HL-60/S4 (cell line): ENCODE measurements at regions not wholly inside any gene's neighbourhood (a gene's known extent, or its start where the extent isn't known, plus 50 kb on each side); places are given as distances from the start of the nearest gene placed in this dataset.
"Not testable (repeated sequence)": the region's sequence is repeated elsewhere in the genome, so short reads cannot be mapped to it uniquely, and the experiment has no call there.

Experiments used
- in situ Hi-C: fragments of 300-500 bp; cut with MboI; formaldehyde crosslinking; loops from 2 replicates; pipeline ENCODE4 v1.14.3; 2022; ENCODE audit warnings: low sequenced_read_pairs

DNA sequence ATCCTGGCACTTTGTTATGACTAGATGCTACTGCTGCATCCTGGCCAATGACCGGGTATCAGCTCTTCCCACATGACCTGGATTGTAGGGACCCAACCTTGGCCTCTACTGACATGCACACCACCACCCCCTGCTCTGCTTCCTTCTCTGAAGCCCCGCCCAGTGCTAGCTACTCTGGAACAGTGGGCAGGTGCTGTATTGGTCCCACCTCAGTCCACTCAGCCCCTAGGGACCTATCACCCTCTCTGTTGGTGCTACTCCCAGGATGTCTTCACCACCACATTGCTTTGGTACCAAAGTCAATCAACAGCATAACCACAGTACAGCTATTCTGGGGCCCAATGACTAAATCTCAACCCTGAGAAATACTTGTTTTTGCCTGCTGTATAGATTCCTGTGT, 170.2 kb upstream of the PRICKLE2 start:
- in situ Hi-C loops, result no loop called here

DNA sequence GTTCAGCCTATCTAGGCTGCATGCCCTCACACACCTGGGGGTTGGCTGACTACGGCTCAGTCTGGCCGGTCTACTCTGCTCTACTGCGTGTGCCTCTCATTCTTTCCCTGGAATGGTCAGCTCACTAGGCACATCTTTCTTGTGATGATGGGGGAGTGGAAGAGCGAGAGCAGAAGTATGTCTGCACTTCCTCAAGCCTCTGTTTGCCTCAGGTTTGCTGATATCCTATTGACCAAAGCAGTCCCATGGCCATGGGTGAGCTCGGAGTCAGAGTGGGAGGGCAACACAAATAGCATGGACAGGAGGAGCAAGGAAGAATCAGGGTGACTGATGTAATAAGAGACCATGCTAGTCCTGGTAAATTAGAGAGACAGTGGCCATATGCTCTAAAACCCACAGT, 167.9 kb upstream of the PRICKLE2 start:
- in situ Hi-C loops, result no loop called here

DNA sequence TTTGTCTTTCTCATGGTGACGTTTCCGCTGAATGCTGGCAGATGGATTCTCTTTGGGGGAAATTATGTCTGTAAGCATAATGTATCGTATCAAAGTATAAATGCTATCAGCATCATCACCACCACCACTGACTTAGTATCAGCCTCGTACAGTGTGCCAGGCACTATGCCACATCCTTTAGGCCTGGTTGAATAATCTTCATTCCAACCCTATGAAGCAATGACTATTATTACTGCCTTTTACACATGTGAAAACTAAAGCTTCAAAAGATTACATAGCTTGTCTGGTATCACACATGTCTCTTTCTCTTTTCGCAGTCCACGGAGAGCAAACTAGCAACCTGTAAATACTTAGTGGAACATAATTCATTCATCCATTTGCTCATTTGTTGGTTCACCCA, 166.7 kb upstream of the PRICKLE2 start:
- in situ Hi-C loops, result no loop called here

GRCh38 chr3:64390893-64391292, 165.6 kb upstream of the PRICKLE2 start:
- in situ Hi-C loops, result no loop called here

- in situ Hi-C loops, result no loop called here
Measured at GRCh38 chr3:64388886-64389285, 163.6 kb upstream of the PRICKLE2 start.

- in situ Hi-C loops, result no loop called here
Measured at GRCh38 chr3:64387688-64388087, 162.4 kb upstream of the PRICKLE2 start.

DNA sequence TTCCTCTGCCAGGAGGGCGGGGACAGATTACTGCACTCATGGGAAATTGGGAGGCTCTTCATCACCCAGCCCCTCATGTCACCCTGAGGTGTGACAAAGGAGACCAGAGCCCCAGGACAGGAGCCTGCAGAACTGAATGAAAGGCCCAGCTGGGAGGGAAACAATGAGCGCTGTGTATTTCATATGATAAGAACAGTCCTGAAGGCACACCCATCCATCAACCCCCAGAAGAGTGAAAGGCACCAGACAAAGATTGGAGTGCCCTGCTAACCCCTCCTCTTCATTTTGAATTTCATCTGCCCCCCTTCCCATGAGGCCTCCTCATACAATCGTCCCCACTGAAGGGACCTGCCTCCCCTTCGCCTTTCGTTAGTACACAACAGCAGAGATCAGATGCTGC, 160.0 kb upstream of the PRICKLE2 start:
- in situ Hi-C loops, result no loop called here

DNA sequence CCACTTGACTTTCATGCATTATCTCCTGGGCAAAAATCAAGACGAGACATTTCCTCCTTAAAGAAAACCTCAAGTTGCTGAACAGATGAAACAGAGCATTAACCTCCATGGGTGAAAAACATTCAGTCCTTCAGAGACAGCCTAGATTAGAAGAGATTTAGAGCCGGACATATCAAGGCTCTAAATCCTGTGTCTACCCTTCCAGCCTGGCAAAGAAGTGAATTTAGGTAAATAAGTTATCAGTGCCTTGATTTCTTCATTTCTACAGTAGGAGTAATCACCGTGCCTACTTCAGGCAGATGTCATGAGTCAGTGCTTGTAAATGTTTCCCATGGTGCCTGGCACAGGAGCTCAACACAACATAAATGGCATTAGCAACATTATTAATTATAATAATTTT, 159.3 kb upstream of the PRICKLE2 start:
- in situ Hi-C loops, result no loop called here

DNA sequence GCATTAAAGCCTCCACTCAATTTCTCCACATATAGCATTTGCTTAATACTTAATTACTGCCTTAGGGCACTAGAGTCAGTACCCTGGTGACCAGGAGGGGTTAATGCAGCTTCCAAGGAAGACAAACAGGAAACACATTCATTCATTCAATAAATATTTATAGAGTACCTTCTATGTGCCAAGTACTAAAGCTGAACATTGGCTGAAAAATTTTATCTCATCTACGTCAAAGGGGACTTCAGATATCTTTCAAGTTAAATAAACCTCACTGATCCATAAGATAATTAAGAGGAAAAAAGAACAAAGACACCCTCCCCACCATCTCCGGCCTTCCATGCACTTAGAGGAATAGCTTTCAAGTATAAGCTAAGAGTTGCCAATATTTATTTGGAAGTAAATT, 156.9 kb upstream of the PRICKLE2 start:
- in situ Hi-C loops, result no loop called here

DNA sequence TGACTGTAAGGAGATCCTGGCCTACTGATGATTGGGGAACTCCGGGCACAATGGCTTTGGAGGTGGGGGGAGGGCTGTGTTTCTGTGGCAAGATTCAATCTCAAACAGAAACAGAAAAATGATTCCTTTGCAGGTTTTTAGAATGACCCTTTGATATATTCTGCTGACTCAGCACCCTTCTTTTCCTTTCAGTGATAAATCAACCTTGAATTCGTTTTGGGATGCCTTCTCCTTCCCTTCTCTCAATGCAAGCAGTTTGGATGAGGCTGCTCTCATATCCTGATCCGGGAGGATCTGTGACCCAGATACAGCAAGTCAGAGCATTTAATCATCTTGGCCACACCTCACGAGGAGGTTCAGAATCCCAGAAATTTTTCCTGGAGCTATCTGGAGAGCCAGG, 156.1 kb upstream of the PRICKLE2 start:
- in situ Hi-C loops, result no loop called here

GRCh38 chr3:64380546-64380945, 155.3 kb upstream of the PRICKLE2 start:
- in situ Hi-C loops, result no loop called here

DNA sequence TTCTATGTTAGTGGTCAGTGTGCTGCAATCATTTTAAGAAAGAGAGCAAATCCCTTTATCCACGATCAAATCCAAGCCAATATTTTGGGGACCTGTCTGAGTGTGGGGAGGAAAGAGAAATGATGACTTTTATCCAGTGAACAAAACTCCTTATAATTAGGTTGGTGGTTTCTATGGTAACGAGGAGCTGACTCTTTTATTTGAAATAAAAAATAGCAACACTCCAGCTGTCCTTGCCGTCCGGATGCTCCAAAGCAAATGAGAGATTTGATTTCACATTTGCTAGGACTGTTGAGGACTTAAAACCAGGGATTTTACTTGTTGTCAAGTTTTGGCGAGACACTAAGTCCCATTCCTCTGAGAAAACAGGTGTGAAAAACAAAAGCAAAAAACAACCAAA, 154.0 kb upstream of the PRICKLE2 start:
- in situ Hi-C loops, result no loop called here

DNA sequence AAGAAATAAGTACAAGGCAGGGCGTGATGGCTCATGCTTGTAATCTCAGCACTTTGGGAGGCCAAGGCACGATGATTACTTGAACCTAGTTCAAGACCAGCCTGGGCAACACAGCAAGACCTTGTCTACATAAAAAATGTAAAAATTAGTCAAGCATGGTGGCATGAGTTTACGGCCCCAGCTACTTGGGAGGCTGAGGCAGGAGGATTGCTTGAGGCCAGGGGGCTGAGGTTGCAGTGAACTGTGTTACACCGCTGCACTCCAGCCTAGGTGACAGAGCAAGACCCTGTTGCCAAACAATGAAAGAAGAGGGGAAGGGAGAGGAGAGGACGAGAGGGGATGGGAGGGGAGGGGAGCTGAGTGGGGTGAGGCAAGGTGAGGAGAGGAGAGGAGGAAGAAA, 152.7 kb upstream of the PRICKLE2 start:
- in situ Hi-C loops, result no loop called here

DNA sequence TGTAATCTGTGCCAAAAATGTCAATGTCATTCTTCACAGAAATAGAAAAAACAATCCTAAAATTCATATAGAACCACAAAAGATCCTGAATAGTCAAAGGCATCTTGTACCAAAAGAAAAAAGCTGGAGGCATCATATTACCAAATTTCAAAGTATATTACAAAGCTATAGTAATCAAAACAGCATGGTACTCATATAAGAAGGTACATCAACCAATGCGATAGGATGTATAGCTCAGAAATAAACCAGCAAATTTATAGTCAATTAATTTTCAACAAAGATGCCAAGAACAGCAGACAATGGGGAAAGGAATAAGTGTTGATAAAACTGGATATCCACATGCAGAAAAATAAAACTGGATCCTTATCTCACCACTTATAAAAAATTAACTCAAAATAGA, 150.5 kb upstream of the PRICKLE2 start:
- in situ Hi-C loops, result no loop called here

GRCh38 chr3:64369390-64369789, 144.1 kb upstream of the PRICKLE2 start:
- in situ Hi-C loops, result no loop called here

- in situ Hi-C loops, result no loop called here
Measured at GRCh38 chr3:64368257-64369020, 143.2 kb upstream of the PRICKLE2 start.

DNA sequence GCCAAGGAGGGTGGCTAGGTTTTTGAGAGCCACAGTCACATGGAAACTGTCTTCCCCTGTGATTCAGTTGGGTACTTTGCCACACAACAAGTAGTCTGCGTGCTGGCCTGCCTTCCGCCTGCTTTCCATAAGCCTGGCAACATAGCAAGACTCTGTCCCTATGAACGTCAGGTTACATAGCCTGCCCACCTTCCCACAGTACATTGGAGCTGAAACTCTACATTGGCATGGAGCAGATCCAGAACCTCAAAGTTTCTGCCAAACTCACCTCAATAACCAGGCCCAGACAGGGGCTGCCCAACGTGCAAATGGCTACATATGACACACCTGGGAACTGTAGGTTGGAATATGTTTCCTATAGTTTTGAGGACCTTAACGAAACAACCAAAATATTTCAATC, 140.6 kb upstream of the PRICKLE2 start:
- in situ Hi-C loops, result no loop called here

GRCh38 chr3:64363842-64364241, 138.6 kb upstream of the PRICKLE2 start:
- in situ Hi-C loops, result no loop called here

DNA sequence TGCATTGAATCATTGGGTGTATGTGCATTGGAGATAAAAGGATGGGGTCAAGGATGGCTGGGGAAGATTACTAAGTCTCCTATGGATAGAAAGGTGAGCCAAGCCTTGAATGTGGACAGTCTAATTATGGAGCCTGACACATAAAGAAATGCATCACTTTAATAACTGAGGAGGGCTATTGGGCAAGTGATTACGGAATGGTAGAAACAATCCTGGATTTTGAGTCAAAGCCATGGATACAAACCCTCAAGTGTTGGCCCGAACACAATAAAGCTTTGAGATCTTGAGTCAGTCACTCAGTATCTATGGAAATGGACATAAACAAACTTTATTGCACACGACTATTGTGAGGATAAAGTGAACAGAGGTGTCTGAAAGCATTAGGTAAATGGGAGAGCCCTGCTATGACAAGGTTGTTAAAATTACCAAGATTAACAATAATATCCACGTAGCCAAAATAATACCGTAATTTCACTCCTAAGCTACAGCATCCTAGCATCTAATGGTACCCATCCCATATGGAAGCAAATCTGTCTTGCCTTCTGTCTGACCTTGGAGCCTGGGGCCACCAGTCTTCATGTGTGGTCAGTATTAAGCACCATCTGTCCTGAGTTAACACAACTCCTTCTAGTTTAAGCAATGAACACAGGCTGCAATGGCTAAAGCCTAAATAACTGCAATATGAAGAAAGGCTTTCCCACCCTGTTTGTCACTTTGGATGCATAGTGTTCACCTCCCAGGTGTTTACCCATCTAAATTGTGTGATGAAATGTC, 136.9 kb upstream of the PRICKLE2 start:
- in situ Hi-C loops, result no loop called here

DNA sequence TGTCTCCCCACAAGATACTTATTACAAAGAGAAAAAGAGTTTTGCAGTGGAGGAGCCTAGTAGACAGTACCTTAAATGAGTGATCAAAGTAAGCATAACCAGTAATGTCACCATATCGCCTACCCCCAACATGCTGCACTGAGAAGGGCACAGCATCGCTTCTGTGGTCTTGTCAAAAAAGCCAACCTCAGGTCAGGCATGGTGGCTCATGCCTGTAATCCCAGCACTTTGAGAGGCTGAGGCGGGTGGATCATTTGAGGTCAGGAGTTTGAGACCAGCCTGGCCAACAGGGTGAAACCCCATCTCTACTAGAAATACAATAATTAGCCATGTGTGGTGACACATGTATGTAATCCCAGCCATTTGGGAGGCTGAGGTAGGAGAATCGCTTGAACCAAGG, 135.8 kb upstream of the PRICKLE2 start:
- in situ Hi-C loops, result not testable (repeated sequence)

DNA sequence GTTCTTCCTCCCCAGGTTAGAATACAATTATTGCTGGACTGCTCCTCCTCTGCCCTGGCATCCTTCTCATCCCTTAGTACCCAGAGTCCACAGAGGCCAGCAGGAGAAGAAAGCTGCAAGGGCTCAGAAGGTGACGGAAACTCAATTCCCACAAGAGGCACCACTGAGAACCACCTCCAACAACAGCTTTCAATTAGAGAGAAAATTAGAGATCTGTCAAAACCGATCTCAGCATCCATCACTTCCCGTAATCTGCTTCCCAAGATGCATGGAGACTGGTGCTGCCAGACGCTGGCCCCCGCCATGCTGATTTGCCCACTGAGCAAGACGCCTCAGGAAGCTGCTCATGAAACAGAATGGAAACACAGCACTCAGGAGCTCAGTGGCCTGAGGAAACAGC, 135.0 kb upstream of the PRICKLE2 start:
- in situ Hi-C loops, result no loop called here

DNA sequence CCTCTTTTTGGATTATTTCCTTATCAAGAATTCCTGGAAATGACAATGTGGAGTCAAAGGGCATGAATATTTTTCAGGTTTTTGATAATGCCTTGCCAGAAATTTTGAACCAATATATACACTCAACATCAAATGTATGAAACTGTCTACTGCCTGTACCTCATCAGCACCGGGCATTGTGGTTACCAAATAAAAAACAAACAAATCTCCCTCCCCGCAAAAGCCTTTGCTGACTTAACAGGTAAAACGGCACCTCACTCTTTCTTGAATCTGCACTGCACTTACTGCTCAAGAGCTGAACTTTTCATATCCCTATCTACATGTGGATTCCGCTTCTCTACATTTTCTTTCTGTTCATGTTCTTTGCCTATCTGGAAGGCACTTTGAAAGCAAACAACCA, 134.5 kb upstream of the PRICKLE2 start:
- in situ Hi-C loops, result no loop called here

GRCh38 chr3:64358853-64359252, 133.6 kb upstream of the PRICKLE2 start:
- in situ Hi-C loops, result no loop called here
